GM19240 (cell line): ENCODE measurements at regions not wholly inside any gene's neighbourhood (a gene's known extent, or its start where the extent isn't known, plus 50 kb on each side); places are given as distances from the start of the nearest gene placed in this dataset.
"Not testable (repeated sequence)": the region's sequence is repeated elsewhere in the genome, so short reads cannot be mapped to it uniquely, and the experiment has no call there.

Source experiments
- DNase-seq: peaks from one replicate; pipeline ENCODE4 v3.0.0; 2011; ENCODE audit warnings: low spot score; ENCODE audit not compliant: insufficient read length

- no peak for DNase-seq
These were observed 380.1 kb upstream of the PRR16 start for GRCh38 chr5:120083851-120084542.

- DNase-seq, result no peak
These were observed 379.6 kb upstream of the PRR16 start for GRCh38 chr5:120084543-120084870.

- DNase-seq, result no peak
These were observed 378.0 kb upstream of the PRR16 start for GRCh38 chr5:120086081-120086480.

GRCh38 chr5:120088412-120088811 is 375.7 kb upstream of the PRR16 start:
- no peak for DNase-seq

- no peak for DNase-seq
These were observed 375.3 kb upstream of the PRR16 start for GRCh38 chr5:120088836-120089235.

GRCh38 chr5:120091376-120091948 is 372.6 kb upstream of the PRR16 start:
- no peak for DNase-seq

GRCh38 chr5:120092649-120093048 is 371.5 kb upstream of the PRR16 start:
- DNase-seq, result no peak

GRCh38 chr5:120093178-120093577 is 370.9 kb upstream of the PRR16 start:
- no peak for DNase-seq

- no peak for DNase-seq
These were observed 367.7 kb upstream of the PRR16 start for GRCh38 chr5:120096413-120096812.

- DNase-seq, result no peak
These were observed 365.7 kb upstream of the PRR16 start for GRCh38 chr5:120098426-120098825.

GRCh38 chr5:120098902-120099535 is 365.1 kb upstream of the PRR16 start:
- no peak for DNase-seq

GRCh38 chr5:120101771-120102170 is 362.3 kb upstream of the PRR16 start:
- DNase-seq, result no peak

- no peak for DNase-seq
These were observed 360.6 kb upstream of the PRR16 start for GRCh38 chr5:120103495-120103894.

- no peak for DNase-seq
These were observed 357.1 kb upstream of the PRR16 start for GRCh38 chr5:120106912-120107525.

GRCh38 chr5:120108586-120109248 is 355.4 kb upstream of the PRR16 start:
- DNase-seq, result no peak

- no peak for DNase-seq
These were observed 341.4 kb upstream of the PRR16 start for GRCh38 chr5:120122703-120123102.

GRCh38 chr5:120124031-120124430 is 340.1 kb upstream of the PRR16 start:
- no peak for DNase-seq

GRCh38 chr5:120124961-120125360 is 339.1 kb upstream of the PRR16 start:
- no peak for DNase-seq

GRCh38 chr5:120132347-120132746 is 331.8 kb upstream of the PRR16 start:
- DNase-seq, result not testable (repeated sequence)

GRCh38 chr5:120134944-120135343 is 329.2 kb upstream of the PRR16 start:
- DNase-seq, result no peak

- no peak for DNase-seq
These were observed 326.5 kb upstream of the PRR16 start for GRCh38 chr5:120137582-120137981.

- no peak for DNase-seq
These were observed 325.1 kb upstream of the PRR16 start for GRCh38 chr5:120139039-120139438.
